ENCODE measurements at regions not wholly inside any gene's neighbourhood (a gene's known extent, or its start where the extent isn't known, plus 50 kb on each side); places are given as distances from the start of the nearest gene placed in this dataset.

GRCh38 chr11:92854162-92854561, 115.3 kb upstream of the MTNR1B start:
- no peak overlapping the region for H3K27ac ChIP-seq (ENCODE audit: low read length)
- H3K4me1 ChIP-seq (ENCODE audit: control insufficient read depth, insufficient read depth, low read length), result no peaks in the 10 kb centered on the region
- H3K9me3 ChIP-seq (ENCODE audit: control insufficient read depth, insufficient read depth, low read depth, low read length), result no peaks in the 10 kb centered on the region
- BruUV-seq (replicated peaks), result no TSS peak
- in situ Hi-C loops (cut with HindIII; ENCODE audit: low pct_unique_long_range_greater_than_20kb, low sequenced_read_pairs), result no loop called here
- no peaks in the 10 kb centered on the region for H3K36me3 ChIP-seq (ENCODE audit: control insufficient read depth, insufficient read depth, low read length)
- ATAC-seq (no peak), DNase-seq (ENCODE audit: low read depth, low spot score) (no peak)
- H3K4me3 ChIP-seq (ENCODE audit: low read depth in 2 of 2, low read length in 2 of 2), result no peak overlapping the region
- H3K27me3 ChIP-seq (ENCODE audit: control insufficient read depth, insufficient read depth, low read length), result no peaks in the 10 kb centered on the region
- intact Hi-C loops (cut with micrococcal nuclease; ENCODE audit: unreplicated experiment), result no loop called here
- ChIA-PET POLR2A (no interaction called here), CTCF (no interaction called here)
- TF ChIP-seq TCF7L2 (IDR thresholded peaks at IDR 0.05; ENCODE audit: low read depth, low read length) (no peak), CTCF (IDR thresholded peaks at IDR 0.05) (no peak), REST (IDR thresholded peaks at IDR 0.05; ENCODE audit: insufficient read depth in 1 of 2, low read depth in 2 of 2, low read length in 1 of 2) (no peak), POLR2AphosphoS5 (IDR thresholded peaks at IDR 0.05; ENCODE audit: low read depth, low read length) (no peak), SIN3A (IDR thresholded peaks at IDR 0.05; ENCODE audit: borderline replicate concordance, insufficient read depth, low read depth, low read length) (no peak)

GRCh38 chr11:92854952-92855351, 114.5 kb upstream of the MTNR1B start:
- Histone ChIP-seq H3K36me3 (ENCODE audit: control insufficient read depth, insufficient read depth, low read length) (no peaks in the 10 kb centered on the region), H3K4me3 (ENCODE audit: low read depth in 2 of 2, low read length in 2 of 2) (no peak overlapping the region), H3K27me3 (ENCODE audit: control insufficient read depth, insufficient read depth, low read length) (no peaks in the 10 kb centered on the region), H3K27ac (ENCODE audit: low read length) (no peak overlapping the region), H3K4me1 (ENCODE audit: control insufficient read depth, insufficient read depth, low read length) (no peaks in the 10 kb centered on the region), H3K9me3 (ENCODE audit: control insufficient read depth, insufficient read depth, low read depth, low read length) (no peaks in the 10 kb centered on the region)
- intact Hi-C loops (cut with micrococcal nuclease; ENCODE audit: unreplicated experiment), result no loop called here
- no TSS peak for BruUV-seq (replicated peaks)
- ATAC-seq (no peak), DNase-seq (ENCODE audit: low read depth, low spot score) (no peak)
- ChIA-PET POLR2A (no interaction called here), CTCF (no interaction called here)
- TF ChIP-seq POLR2AphosphoS5 (IDR thresholded peaks at IDR 0.05; ENCODE audit: low read depth, low read length), result no peak
- TF ChIP-seq TCF7L2 (IDR thresholded peaks at IDR 0.05; ENCODE audit: low read depth, low read length), result no peak
- TF ChIP-seq REST (IDR thresholded peaks at IDR 0.05; ENCODE audit: insufficient read depth in 1 of 2, low read depth in 2 of 2, low read length in 1 of 2), result no peak
- TF ChIP-seq SIN3A (IDR thresholded peaks at IDR 0.05; ENCODE audit: borderline replicate concordance, insufficient read depth, low read depth, low read length), result no peak
- no peak for TF ChIP-seq CTCF (IDR thresholded peaks at IDR 0.05)
- in situ Hi-C loops (cut with HindIII; ENCODE audit: low pct_unique_long_range_greater_than_20kb, low sequenced_read_pairs), result no loop called here

Data from Panc1 (cell line).